Activated T-helper 1 cell treated with anti-CD3 and anti-CD28 coated beads, Interleukin-12 subunit alpha, Interleukin-12 subunit beta, Interleukin-2, Interleukin-4 antibody, amounts not matched to agents 30 ng/mL and 10 ng/mL and 1 ng/mL, durations not matched to agents 14 hours and 24 hours and 36 hours (primary cell): ENCODE measurements at regions not wholly inside any gene's neighbourhood (a gene's known extent, or its start where the extent isn't known, plus 50 kb on each side); places are given as distances from the start of the nearest gene placed in this dataset.

Experiments
- DNase-seq: peaks from one replicate; pipeline ENCODE4 v3.0.0; 2021; ENCODE audit warnings: low spot score
- H3K27ac Mint-ChIP-seq: one replicate; pipeline ENCODE4 v1.8.0; 2021; ENCODE audit warnings: mild to moderate bottlenecking, mixed read lengths
- H3K27me3 Mint-ChIP-seq: one replicate; pipeline ENCODE4 v1.8.0; 2022; ENCODE audit warnings: mild to moderate bottlenecking, moderate library complexity, mixed read lengths; ENCODE audit not compliant: insufficient read depth
- H3K36me3 Mint-ChIP-seq: one replicate; pipeline ENCODE4 v1.8.0; 2021; ENCODE audit warnings: low read depth, mixed read lengths
- H3K4me1 Mint-ChIP-seq: one replicate; pipeline ENCODE4 v1.8.0; 2021; ENCODE audit warnings: low read depth, mixed read lengths
- H3K4me3 Mint-ChIP-seq: one replicate; pipeline ENCODE4 v1.8.0; 2021; ENCODE audit warnings: mild to moderate bottlenecking, moderate library complexity, mixed read lengths
- H3K9me3 Mint-ChIP-seq: one replicate; pipeline ENCODE4 v1.8.0; 2021; ENCODE audit warnings: mixed read lengths
- intact Hi-C: fragments of 100-400 bp; cut with micrococcal nuclease; formaldehyde crosslinking; loops from one replicate; pipeline ENCODE4 v1.15.1; 2024

- intact Hi-C loops: no loop called here
- no peaks in the 10 kb centered on the region for H3K36me3 Mint-ChIP-seq
- H3K27ac Mint-ChIP-seq: no peak overlapping the region
- no peak for DNase-seq
- H3K27me3 Mint-ChIP-seq: peaks cover 2% of the 10 kb centered on the region
- peaks cover 24% of the 10 kb centered on the region for H3K9me3 Mint-ChIP-seq
- peaks cover 6% of the 10 kb centered on the region for H3K4me1 Mint-ChIP-seq
- H3K4me3 Mint-ChIP-seq: no peak overlapping the region
These were observed 84.9 kb upstream of the PRR5 start for GRCh38 chr22:44616882-44617655.

GRCh38 chr22:44616461-44616860, 85.5 kb upstream of the PRR5 start:
- H3K4me1 Mint-ChIP-seq: peaks cover 6% of the 10 kb centered on the region
- H3K27ac Mint-ChIP-seq: no peak overlapping the region
- peaks cover 2% of the 10 kb centered on the region for H3K27me3 Mint-ChIP-seq
- intact Hi-C loops: no loop called here
- H3K4me3 Mint-ChIP-seq: no peak overlapping the region
- H3K36me3 Mint-ChIP-seq: no peaks in the 10 kb centered on the region
- no peak for DNase-seq
- peaks cover 29% of the 10 kb centered on the region for H3K9me3 Mint-ChIP-seq

- Mint-ChIP-seq H3K27me3 (no peaks in the 10 kb centered on the region), H3K36me3 (peaks cover 1% of the 10 kb centered on the region), H3K9me3 (peaks cover 37% of the 10 kb centered on the region), H3K4me1 (peaks cover 5% of the 10 kb centered on the region), H3K4me3 (no peak overlapping the region), H3K27ac (no peak overlapping the region)
- no peak for DNase-seq
- intact Hi-C loops: no loop called here
These were observed 86.3 kb upstream of the PRR5 start for GRCh38 chr22:44615602-44616180.

GRCh38 chr22:44615146-44615545, 86.9 kb upstream of the PRR5 start:
- no peak for DNase-seq
- H3K4me3 Mint-ChIP-seq: no peak overlapping the region
- peaks cover 39% of the 10 kb centered on the region for H3K9me3 Mint-ChIP-seq
- H3K36me3 Mint-ChIP-seq: peaks cover 1% of the 10 kb centered on the region
- intact Hi-C loops: no loop called here
- H3K4me1 Mint-ChIP-seq: no peaks in the 10 kb centered on the region
- no peak overlapping the region for H3K27ac Mint-ChIP-seq
- H3K27me3 Mint-ChIP-seq: no peaks in the 10 kb centered on the region

GRCh38 chr22:44613196-44613595, 88.8 kb upstream of the PRR5 start:
- no peak overlapping the region for H3K27ac Mint-ChIP-seq
- intact Hi-C loops: no loop called here

GRCh38 chr22:44611880-44612496, 90.0 kb upstream of the PRR5 start:
- H3K4me3 Mint-ChIP-seq: no peak overlapping the region

More at GRCh38 chr22:44613196-44613595, 88.8 kb upstream of the PRR5 start:
- Mint-ChIP-seq H3K27me3 (no peaks in the 10 kb centered on the region), H3K9me3 (peaks cover 47% of the 10 kb centered on the region), H3K4me1 (no peaks in the 10 kb centered on the region), H3K4me3 (no peak overlapping the region), H3K36me3 (peaks cover 1% of the 10 kb centered on the region)
- DNase-seq: no peak

GRCh38 chr22:44610071-44610470, 91.9 kb upstream of the PRR5 start:
- intact Hi-C loops: no loop called here
- no peak for DNase-seq
- Mint-ChIP-seq H3K4me3 (no peak overlapping the region), H3K27ac (no peak overlapping the region), H3K9me3 (peaks cover 43% of the 10 kb centered on the region), H3K36me3 (peaks cover 1% of the 10 kb centered on the region), H3K4me1 (no peaks in the 10 kb centered on the region), H3K27me3 (peaks cover 5% of the 10 kb centered on the region)

More at GRCh38 chr22:44611880-44612496, 90.0 kb upstream of the PRR5 start:
- Mint-ChIP-seq H3K36me3 (peaks cover 1% of the 10 kb centered on the region), H3K9me3 (peaks cover 47% of the 10 kb centered on the region), H3K4me1 (no peaks in the 10 kb centered on the region), H3K27me3 (peaks cover 2% of the 10 kb centered on the region), H3K27ac (no peak overlapping the region)
- no peak for DNase-seq
- intact Hi-C loops: no loop called here

- Mint-ChIP-seq H3K4me3 (no peak overlapping the region), H3K4me1 (no peaks in the 10 kb centered on the region), H3K9me3 (peaks cover 38% of the 10 kb centered on the region), H3K36me3 (peaks cover 1% of the 10 kb centered on the region), H3K27me3 (peaks cover 5% of the 10 kb centered on the region), H3K27ac (no peak overlapping the region)
- DNase-seq: no peak
- intact Hi-C loops: no loop called here
These were observed 92.5 kb upstream of the PRR5 start for GRCh38 chr22:44609400-44609988.

- no peak overlapping the region for H3K4me3 Mint-ChIP-seq
- H3K9me3 Mint-ChIP-seq: peaks cover 32% of the 10 kb centered on the region
- intact Hi-C loops: no loop called here
- H3K27ac Mint-ChIP-seq: no peak overlapping the region
- H3K4me1 Mint-ChIP-seq: no peaks in the 10 kb centered on the region
- no peak for DNase-seq
- peaks cover 1% of the 10 kb centered on the region for H3K36me3 Mint-ChIP-seq
- peaks cover 5% of the 10 kb centered on the region for H3K27me3 Mint-ChIP-seq
These were observed 93.2 kb upstream of the PRR5 start for GRCh38 chr22:44608597-44609399.

GRCh38 chr22:44606126-44606525, 95.9 kb upstream of the PRR5 start:
- no peak for DNase-seq
- Mint-ChIP-seq H3K9me3 (peaks cover 14% of the 10 kb centered on the region), H3K36me3 (no peaks in the 10 kb centered on the region)

GRCh38 chr22:44605486-44605885, 96.5 kb upstream of the PRR5 start:
- intact Hi-C loops: no loop called here
- no peaks in the 10 kb centered on the region for H3K4me1 Mint-ChIP-seq
- no peaks in the 10 kb centered on the region for H3K36me3 Mint-ChIP-seq
- peaks cover 10% of the 10 kb centered on the region for H3K9me3 Mint-ChIP-seq
- peaks cover 8% of the 10 kb centered on the region for H3K27me3 Mint-ChIP-seq
- no peak overlapping the region for H3K4me3 Mint-ChIP-seq
- DNase-seq: no peak
- no peak overlapping the region for H3K27ac Mint-ChIP-seq

More at GRCh38 chr22:44606126-44606525, 95.9 kb upstream of the PRR5 start:
- Mint-ChIP-seq H3K27ac (no peak overlapping the region), H3K27me3 (peaks cover 8% of the 10 kb centered on the region), H3K4me1 (no peaks in the 10 kb centered on the region), H3K4me3 (no peak overlapping the region)
- intact Hi-C loops: no loop called here

GRCh38 chr22:44604991-44605390, 97.0 kb upstream of the PRR5 start:
- intact Hi-C loops: no loop called here

More at GRCh38 chr22:44604991-44605390, 97.0 kb upstream of the PRR5 start:
- Mint-ChIP-seq H3K4me1 (no peaks in the 10 kb centered on the region), H3K36me3 (no peaks in the 10 kb centered on the region), H3K4me3 (no peak overlapping the region), H3K9me3 (peaks cover 6% of the 10 kb centered on the region), H3K27me3 (peaks cover 8% of the 10 kb centered on the region), H3K27ac (no peak overlapping the region)
- DNase-seq: no peak
